HepG2 (cell line): ENCODE measurements at regions not wholly inside any gene's neighbourhood (a gene's known extent, or its start where the extent isn't known, plus 50 kb on each side); places are given as distances from the start of the nearest gene placed in this dataset.

Source experiments
- ARNT2 ChIP-seq: sonication (generic); formaldehyde crosslinking; IDR thresholded peaks from 2 replicates; pipeline ENCODE4 v1.8.0; 2022; ENCODE audit warnings: mild to moderate bottlenecking, low read depth, missing genetic modification reagents, moderate library complexity
- CHD2 ChIP-seq: IDR thresholded peaks from 2 replicates; pipeline ENCODE4 v1.6.1; 2011; ENCODE audit warnings: low read depth, low read length, improper control_type of control experiment
- CTCF ChIP-seq: sonication (generic); formaldehyde crosslinking; IDR thresholded peaks from 2 replicates; pipeline ENCODE4 v1.5.0; 2020; ENCODE audit warnings: mild to moderate bottlenecking, missing genetic modification reagents, moderate library complexity
- FOXM1 ChIP-seq: sonication (generic); formaldehyde crosslinking; IDR thresholded peaks from 2 replicates; pipeline ENCODE4 v1.5.0; 2020; ENCODE audit warnings: missing genetic modification reagents
- GMEB1 ChIP-seq: sonication (generic); formaldehyde crosslinking; IDR thresholded peaks from 2 replicates; pipeline ENCODE4 v1.5.1; 2020; ENCODE audit warnings: missing genetic modification reagents, mild to moderate bottlenecking, borderline replicate concordance
- JUND ChIP-seq: sonication (generic); formaldehyde crosslinking; IDR thresholded peaks from 2 replicates; pipeline ENCODE4 v1.8.0; 2022; ENCODE audit warnings: mild to moderate bottlenecking, missing genetic modification reagents
- NR2F1 ChIP-seq, 2 experiments: fragments of 450-650 bp in 1 of 2; formaldehyde crosslinking in 1 of 2; IDR thresholded peaks; 2 replicates each; pipeline versions ENCODE4 v1.5.0 to v1.6.1; 2016 to 2020; ENCODE audit warnings: mild to moderate bottlenecking in 1 of 2, missing compliant biosample characterization in 1 of 2, missing genetic modification reagents in 1 of 2, moderate library complexity in 1 of 2
- SOX5 ChIP-seq: IDR thresholded peaks from 2 replicates; pipeline ENCODE4 v1.6.1; 2016; ENCODE audit warnings: borderline replicate concordance
- SP1 ChIP-seq, 2 experiments: fragments of 450-650 bp in 1 of 2; sonication (generic) in 1 of 2; formaldehyde crosslinking in 1 of 2; IDR thresholded peaks; 2 replicates each; pipeline versions ENCODE4 v1.4.0 to v1.6.1; 2016 to 2020; ENCODE audit warnings: missing genetic modification reagents in 1 of 2
- ZKSCAN8 ChIP-seq: IDR thresholded peaks from 2 replicates; pipeline ENCODE4 v1.6.1; 2016; ENCODE audit warnings: borderline replicate concordance, missing genetic modification reagents, missing compliant biosample characterization
- ZMYM4 ChIP-seq: sonication (generic); formaldehyde crosslinking; IDR thresholded peaks from 2 replicates; pipeline ENCODE4 v1.8.1; 2023; ENCODE audit warnings: mild to moderate bottlenecking, missing genetic modification reagents
- ZNF891 ChIP-seq: sonication (generic); formaldehyde crosslinking; IDR thresholded peaks from 2 replicates; pipeline ENCODE4 v1.5.0; 2020; ENCODE audit warnings: mild to moderate bottlenecking, missing genetic modification reagents

- TF ChIP-seq CTCF (CRISPR knock-in tag) (no peak), FOXM1 (CRISPR knock-in tag) (no peak), ZKSCAN8 (CRISPR knock-in tag) (no peak), NR2F1 (CRISPR knock-in tag; IDR thresholded peaks at IDR 0.05) (no peak), ZNF891 (no peak), SP1 (IDR thresholded peaks at IDR 0.05) (no peak), SP1 (CRISPR knock-in tag; IDR thresholded peaks at IDR 0.05) (no peak), ZMYM4 (CRISPR knock-in tag) (no peak), GMEB1 (CRISPR knock-in tag) (no peak), SOX5 (CRISPR knock-in tag) (no peak), JUND (no peak), ARNT2 (CRISPR knock-in tag) (no peak), CHD2 (no peak)
These were observed 336.8 kb downstream of the WDR11 start for GRCh38 chr10:121188005-121188404.
